HG03460 (cell line): ENCODE measurements at regions not wholly inside any gene's neighbourhood (a gene's known extent, or its start where the extent isn't known, plus 50 kb on each side); places are given as distances from the start of the nearest gene placed in this dataset.

Experiments
- ATAC-seq: cut with Tn5 transposase; IDR thresholded peaks from one replicate; pipeline ENCODE4 v1.9.1; 2021; ENCODE audit not compliant: unreplicated experiment

DNA sequence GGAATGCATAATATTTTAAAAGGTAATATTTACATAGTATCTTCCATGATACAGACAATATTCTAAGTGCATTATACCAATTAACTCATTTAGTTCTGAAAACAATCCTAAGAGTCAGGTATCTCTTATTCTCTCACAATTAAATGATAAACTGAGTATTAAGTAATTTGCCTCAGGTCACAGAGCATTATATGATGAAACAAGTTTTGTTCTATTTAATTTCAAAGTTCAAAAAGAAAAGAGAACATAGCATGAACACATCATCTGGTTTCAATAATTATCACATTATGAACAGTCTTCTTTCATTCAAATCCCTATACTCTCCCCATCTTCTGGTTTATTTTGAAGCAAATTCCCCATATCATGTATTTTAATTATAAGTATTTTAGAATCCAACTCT, 927.5 kb downstream of the ADGRL2 start:
- no peak for ATAC-seq

DNA sequence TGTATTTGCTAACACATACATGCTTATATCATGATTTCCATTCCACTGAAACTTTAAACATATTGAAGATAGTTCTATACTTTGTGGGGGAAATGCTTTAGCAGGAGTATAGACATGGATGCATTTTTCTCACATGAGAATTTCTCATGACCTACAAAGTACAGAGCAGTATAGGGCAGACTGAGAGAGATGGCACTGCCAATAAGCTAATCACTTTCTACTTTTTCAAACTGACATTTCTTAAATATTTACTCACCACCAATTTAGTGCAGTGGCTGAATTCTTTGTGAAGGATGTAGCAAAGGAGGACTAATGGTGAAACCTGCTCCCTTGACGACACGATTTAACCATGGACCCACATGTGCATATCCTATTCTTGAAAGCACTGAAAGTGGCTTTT, 923.5 kb downstream of the ADGRL2 start:
- ATAC-seq = no peak

DNA sequence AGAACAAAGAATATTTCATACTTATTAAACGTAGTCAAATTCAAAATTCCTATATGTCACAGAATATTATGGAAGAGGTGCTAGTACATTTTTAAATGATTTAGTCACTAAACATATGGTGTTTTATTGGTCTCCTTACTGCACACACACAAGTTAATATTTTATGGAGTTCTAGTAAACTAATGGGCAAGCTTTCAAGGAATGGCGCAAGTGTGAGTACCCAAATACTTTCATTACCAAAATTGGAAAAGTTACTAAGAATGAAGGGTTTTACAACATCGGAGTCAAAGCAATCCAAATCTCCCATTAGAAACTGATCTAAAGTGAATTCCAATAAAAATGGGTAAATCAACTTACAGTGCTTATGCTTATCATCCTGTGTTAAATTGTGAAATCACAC, 921.9 kb downstream of the ADGRL2 start:
- no peak for ATAC-seq

DNA sequence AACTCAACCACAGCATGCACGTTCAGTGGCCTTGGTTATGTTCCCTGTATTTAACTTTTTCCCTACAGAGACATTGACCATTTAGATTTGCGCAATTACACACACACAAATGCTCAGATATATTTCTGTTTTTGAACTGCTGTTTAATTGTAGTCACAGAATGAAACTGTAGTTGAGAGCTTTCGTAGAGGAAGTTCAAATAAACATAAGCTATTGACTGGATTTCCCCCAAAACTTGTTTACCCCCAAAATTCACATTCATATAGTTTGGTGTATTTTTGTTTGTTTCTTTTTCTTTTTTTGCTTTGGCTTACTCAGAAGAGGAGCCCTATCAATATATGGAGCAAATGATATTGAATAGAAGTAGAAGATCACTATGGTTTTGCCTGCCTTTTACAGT, 921.0 kb downstream of the ADGRL2 start:
- no peak for ATAC-seq

DNA sequence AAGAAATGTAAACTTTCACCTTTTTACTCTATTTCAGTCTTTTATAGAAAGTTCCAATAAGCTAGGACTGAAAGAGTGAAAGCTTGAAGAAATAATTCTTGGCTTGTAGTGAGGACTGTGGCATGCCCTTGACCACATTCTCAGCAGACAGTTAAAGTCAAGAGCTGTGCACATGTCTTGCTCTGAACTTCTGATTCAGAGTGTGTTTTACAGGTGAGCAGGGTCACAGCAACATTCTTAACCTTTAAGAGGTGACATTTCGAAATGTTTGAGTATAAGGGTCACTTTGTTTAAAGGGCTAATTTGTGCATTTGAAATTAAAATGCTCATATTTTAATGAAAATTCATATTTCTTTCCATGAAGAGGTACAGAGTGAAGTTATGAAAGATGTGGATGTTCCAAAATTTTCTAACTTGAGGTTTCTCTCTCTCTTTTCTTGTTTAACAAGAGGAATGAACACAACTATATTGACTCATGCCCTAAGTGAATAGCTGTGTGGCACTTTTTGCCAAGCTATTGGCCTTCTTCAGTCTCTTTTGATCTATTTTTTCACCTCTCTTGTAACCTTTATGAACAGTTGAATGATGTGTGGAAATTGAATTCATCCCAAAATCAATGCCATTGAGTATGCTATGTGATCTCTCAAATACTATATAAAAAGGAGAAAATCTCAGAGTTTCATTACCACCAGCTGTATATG, 918.1 kb downstream of the ADGRL2 start:
- ATAC-seq = no peak

DNA sequence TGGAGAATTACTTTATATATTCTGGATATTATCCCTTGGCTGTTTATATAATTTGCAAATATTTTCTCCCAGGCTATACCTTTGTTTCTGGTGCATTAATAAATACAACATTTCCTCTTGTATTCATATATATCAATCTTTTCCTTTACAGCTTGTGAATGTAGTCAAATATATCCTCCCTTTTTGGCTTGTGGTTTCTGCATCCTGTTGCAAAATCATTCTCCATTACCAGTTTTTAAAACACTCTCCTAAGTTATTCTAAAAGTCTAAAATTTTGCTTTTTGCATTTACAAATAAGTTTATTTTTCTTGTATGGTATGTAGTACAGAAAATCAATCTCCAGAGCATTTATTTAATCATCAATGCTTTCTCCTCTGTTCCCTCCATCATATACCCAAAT, 909.4 kb downstream of the ADGRL2 start:
- no peak for ATAC-seq

DNA sequence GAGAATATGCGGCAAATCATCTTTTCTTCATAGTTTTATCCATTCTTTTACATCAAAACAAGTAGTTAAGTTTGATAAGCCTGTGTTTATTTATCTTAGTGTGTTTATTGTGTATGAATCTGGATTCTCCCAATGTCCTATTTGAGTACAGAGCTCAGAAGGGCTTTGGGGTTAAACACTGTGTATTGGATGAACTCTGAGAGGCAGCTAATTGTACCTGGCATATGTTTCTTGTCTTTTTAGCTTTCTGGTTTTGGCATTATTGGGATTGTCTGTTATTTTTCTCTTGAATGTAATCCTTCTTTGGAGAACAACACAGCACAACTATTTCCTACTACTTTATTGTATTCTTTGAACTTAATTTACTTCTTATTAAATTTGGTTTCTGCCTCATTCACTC, 906.9 kb downstream of the ADGRL2 start:
- ATAC-seq = no peak

DNA sequence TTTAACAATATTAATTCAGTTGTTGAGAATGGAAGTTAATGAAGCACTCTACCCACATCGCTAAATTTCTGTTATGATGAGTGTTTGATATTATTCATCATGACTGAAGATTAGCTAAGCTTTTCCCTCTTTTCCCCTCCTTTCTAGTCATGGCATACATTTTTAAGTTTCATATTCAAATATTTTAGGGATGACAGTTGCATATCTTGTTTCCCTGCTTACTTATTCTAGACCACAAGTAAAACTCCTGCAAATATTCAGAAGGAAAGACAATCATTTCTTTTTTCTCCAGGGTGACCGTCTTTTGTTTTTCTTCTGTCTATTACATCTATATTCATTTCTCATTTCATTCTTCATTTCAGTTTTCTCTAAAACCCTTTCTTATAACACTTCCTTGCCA, 906.0 kb downstream of the ADGRL2 start:
- ATAC-seq = no peak

DNA sequence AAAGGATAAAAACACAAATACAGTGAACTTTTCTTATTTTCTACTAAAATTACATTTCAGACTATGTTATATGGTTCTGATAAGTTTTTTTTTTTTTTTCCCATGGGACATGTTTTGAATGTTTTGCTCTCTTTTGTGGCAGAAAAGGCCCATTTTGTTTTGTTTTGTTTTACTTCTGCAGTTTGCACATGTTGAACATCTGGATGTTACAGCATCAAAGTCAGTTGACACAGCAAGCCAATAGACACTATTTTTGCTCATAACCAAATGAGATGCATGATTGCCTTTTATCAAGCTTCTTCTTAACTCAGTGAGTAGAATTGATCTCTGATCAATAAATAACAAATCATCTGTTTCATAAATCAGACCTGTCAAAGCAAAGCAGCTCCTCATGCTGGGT, 904.2 kb downstream of the ADGRL2 start:
- no peak for ATAC-seq

DNA sequence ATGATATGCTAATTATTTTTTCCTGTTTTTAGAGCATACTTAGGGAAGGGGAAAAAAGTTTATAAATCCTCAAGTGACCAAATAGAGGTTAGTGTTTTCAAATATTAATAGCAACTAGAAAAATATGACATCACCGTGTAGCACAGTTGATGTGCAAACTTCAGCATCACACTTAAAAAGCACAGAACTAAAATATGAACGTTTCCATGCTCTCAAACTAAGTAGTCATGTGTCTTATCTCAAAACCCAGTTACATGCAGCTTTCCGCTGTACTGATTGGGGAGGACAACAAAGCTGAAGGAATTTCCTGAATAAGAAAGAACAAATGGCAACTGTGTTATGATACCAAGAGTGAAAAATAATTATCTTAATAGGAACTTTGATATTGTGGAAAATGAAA, 903.7 kb downstream of the ADGRL2 start:
- ATAC-seq = no peak

DNA sequence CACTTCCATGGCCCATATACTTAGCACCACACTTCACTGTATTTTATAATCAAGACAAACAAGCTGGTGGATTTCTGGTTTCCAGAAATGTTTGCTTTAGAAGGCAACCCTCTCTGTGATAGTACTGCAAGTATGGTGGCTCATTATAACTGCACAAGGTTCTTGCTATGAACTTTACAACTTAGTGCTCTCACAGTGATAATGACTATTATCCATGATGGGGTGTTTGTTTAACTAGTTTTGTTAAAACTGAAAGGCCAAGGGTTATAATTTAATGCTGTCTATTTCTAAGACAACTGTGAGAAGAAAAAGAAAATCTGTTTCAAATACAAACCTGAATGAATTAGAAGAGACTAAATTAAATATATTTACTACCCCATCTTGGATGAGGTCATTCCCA, 903.2 kb downstream of the ADGRL2 start:
- ATAC-seq = no peak

DNA sequence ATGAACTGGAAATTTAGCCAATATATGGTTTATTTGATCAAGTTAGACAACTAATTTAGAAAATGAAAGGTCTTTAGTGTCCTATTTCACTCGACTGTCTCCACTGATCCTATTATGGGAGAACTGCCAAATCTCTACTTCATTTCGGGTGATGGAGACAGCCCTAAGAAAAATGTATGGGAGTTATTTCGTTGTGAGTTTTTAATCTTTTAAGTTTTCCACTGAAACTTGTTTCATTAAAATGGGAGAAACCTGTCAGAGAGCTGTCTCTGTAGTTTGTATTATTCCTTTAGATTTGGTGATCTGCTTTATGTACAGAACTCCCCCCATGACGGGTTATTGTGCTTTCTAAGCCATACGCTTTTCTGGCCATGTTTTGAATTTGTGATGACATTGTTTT, 899.7 kb downstream of the ADGRL2 start:
- ATAC-seq = no peak

DNA sequence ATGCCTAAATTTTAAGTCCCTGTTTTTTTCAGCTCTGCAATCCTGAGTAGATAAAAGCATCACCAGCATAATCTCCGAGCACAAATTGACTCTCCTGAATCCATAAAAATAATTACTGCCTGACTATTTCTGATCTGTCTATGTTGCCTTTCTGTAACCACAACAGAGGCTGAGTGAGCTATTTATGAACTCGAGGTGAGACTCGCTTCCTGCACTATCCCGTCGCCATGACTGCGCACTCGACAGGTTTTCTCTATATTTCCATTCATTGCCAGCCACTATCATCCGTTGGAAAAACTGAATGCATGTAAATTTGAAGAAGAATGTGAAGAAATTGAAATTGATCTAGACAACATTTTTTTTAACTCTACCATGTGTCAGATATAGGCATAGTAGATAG, 897.2 kb downstream of the ADGRL2 start:
- no peak for ATAC-seq

DNA sequence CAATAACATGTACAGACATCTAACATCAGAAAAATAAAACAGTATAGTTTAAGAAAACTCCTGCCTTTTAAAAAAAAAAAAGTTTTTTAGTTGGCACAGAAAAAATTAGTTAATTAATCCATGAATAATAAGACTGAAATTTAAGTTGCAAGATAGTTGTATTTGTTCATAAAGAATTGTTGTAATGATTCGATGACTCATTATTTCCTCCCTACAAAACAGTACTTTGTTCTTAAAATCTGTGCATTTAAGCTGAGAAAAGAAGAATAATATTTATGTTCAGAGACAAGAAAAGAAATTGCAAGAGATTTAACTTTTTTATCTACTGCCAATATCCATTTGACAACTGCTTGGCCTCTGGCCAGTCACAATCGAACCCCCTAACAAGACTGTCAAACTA, 894.7 kb downstream of the ADGRL2 start:
- no peak for ATAC-seq

DNA sequence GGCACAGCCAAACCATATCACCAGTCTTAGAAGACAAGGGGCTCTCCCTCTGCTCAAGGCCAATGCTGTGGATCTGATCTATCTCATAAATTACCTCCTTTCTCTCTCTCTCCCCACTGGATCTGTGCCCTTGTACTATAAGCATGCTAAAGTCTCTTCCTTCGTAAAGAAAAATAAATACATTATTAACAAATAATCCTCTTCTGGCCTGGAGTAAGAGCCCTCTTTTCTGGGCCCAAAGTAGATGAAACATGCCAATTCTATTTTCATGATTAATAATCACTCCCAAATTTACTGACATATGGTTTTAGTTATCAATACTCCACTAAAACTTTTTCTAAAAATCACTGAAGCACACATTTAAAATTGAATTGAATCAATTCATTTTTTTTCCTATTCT, 889.7 kb downstream of the ADGRL2 start:
- no peak for ATAC-seq

DNA sequence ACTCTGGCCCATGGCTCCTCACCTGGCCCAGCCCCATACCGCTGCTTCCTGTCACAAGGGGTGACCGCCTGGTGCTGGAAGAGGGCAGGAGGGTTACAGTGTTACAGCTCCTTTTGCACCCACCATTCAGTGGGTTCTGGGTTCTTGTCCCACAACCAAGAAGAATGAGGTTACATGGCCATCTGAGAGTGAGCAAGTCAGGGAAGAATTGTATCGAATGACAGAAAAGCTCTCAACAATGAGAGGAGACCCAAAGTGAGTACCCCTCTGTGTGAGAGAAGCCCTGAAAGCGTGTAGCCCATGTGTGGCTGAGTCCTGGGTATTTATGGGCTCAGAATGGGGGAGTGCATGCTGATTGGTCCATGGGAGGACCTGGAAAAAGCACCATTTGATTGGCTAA, 888.5 kb downstream of the ADGRL2 start:
- no peak for ATAC-seq

DNA sequence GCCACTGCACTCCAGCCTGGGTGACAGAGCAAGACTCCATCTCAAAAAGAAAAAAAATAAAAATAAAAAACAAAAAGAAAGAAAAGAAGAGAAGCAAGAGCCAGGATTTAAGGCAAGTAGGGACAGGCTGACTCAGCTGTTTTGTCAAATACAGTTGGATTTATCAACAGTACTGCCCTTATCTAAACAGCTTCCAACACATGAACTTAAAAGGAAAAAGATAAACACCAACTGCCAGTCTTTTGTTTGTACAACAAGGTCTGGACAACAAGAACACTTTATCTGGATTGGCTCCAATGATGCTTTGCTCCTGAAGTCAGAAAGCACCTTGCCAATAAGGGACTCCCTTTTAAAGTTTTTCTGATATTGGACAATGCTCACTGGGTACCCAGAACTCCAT, 886.0 kb downstream of the ADGRL2 start:
- no peak for ATAC-seq

DNA sequence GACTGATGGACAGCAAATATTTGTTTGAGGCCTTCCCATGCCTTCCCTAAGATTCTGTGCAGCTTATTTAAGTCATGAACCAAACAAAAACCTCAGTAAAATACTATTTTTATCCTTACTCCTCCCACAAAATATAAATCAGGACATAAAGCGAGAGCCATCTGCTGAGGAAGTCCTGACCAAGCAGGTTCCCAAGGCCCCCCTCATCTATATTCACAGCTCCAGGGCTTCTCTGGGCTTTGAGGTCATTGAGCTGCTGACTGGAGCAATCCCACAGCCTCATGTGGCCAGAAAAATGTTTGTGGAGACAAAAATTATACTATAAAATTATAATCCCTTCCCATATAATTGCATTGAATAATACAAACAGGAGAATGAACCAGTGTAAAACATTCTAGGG, 846.2 kb downstream of the ADGRL2 start:
- ATAC-seq = no peak

DNA sequence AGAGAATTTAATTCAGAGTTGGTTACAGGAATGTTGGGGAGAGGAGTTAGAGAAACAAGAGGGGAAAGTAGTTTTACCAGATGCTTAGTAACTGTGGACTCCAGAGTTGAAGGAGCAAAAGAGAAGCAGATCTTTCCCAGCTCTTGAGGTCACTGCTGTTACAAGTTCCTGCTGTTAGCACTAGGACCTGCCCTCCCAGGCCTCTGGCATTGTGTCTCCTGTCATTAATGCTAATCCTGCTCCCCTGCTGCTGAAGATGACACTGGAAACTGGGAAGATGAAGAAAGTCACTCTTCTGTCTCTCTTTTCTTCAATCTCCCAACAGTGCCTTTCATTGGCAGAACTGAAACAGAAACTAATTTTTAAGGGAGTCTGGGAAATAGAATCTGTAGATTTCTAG, 845.6 kb downstream of the ADGRL2 start:
- ATAC-seq = no peak

DNA sequence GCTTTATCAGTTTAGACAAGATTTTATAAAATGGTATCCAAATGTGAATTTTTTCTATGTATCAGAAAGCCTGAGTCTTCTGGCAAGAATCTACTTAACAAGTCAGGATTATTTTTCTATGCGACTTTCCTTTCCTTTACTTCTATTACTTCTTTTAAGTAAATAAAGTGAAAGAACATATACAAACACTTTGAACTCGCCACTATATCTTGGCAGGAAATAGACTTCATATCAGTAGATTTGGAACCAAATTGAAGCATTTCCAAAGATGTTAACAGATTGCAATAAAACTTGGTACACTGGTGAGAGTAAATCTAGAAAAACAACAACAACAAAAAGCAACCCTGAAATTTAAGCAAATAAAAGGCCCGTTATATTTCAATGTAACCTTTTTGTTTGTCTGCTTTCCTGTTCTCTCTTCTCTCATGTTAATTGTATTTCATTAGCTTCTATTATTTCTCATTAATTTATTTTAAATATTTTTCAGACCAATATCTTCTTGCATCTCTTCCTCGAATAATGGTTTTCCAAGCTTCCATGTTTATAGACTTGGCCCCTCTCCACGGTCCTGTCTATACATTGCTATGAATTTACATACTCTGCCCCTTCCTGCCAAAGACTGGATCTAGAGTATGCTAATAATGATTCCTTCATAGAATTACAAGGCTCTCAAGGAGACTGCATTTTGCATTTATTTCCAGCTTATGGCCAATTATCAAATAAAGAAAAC, 843.6 kb downstream of the ADGRL2 start:
- ATAC-seq = no peak

DNA sequence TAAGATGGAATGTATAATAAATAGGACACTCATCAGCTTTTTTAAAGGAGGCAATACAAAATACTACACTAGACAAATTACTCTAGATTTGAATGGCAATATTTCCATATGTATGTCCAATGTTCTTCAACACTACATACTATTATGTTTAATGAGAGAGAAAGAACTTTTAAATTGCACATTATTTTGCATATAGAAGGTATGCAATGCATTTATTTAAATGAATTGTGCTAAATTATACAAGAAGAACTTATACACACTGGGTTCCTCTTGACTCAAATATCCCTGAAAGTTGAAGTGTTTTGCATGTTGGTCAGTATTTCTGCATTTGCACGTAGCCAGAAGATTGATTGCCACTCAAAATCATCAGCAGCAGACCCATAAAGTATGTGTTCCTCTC, 839.6 kb downstream of the ADGRL2 start:
- no peak for ATAC-seq

DNA sequence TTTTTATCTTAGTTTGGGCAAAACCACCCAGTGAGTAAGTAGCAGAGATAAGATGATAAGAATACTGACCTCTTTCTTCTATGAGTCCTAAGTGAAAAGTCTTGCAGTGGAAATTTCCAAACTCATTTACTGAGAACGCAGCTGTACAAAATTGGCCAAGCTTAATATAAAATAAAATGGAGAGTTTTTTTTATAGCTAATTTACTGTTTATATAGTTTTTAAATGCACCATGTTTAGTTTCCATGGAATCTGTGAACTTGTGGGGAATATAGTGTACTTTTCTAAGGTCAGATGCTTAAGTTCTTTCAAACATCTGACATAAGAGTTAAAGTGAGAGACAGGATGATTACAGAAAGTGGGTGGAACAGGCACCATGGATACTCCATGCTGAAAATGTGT, 833.5 kb downstream of the ADGRL2 start:
- no peak for ATAC-seq

DNA sequence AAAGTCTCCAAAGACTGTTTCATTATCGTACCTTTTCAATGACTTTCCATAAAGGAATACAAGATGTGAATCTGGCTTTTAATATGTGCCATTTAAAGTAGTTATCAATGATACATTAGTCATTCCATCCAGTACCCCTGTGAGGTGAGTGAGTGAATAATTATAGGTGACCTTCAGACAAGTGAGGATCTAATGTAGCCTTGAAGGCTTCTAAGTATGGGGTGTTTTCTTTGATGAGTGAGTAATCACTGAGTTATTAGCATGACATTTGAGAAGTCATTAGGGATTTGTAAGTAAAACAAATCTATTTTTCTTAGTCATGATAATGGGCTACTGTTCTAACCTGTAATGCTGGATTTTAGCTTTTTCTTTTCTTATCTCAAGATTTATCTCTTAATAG, 831.4 kb downstream of the ADGRL2 start:
- no peak for ATAC-seq
